ENCODE measurements at regions not wholly inside any gene's neighbourhood (a gene's known extent, or its start where the extent isn't known, plus 50 kb on each side); places are given as distances from the start of the nearest gene placed in this dataset.

- TF ChIP-seq CTCF (conservative IDR thresholded peaks at IDR 0.05; ENCODE audit: low read depth, low read length), result no peak
- no peak for TF ChIP-seq EZH2 (IDR thresholded peaks at IDR 0.05; ENCODE audit: low read length, unreplicated experiment)
- TF ChIP-seq EZH2phosphoT487 (IDR thresholded peaks at IDR 0.05; ENCODE audit: borderline replicate concordance, low read length), result no peak
Observed at GRCh38 chr10:131556897-131557495, 245.5 kb upstream of the TCERG1L start.
